ENCODE measurements at regions not wholly inside any gene's neighbourhood (a gene's known extent, or its start where the extent isn't known, plus 50 kb on each side); places are given as distances from the start of the nearest gene placed in this dataset.
A peak's percentile ranks its signal among the peaks of the same experiment; 100 is the strongest.
"Not testable (repeated sequence)": the region's sequence is repeated elsewhere in the genome, so short reads cannot be mapped to it uniquely, and the experiment has no call there.

DNA sequence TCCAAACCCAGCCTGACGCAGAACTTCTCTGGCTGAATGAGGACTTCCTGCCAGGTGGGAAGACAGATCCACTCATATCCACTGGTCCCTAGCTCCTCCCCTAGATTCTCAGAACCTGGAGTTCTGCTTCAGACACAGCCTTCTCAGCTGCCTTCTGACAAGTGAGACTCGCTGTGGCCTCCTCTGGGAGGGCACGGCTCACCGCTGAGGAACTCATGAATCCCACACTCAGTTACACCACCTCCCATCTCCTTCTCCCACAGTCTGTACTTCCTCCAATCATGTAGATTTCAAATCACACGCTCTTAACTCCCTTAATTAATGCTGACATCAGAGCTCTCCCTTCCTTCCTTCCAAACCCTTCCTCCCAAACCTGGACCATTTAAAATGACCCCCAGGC lies 86.4 kb upstream of the TMEM45B start:
- no peak for DNase-seq (ENCODE audit: low read depth in 2 of 2)

DNA sequence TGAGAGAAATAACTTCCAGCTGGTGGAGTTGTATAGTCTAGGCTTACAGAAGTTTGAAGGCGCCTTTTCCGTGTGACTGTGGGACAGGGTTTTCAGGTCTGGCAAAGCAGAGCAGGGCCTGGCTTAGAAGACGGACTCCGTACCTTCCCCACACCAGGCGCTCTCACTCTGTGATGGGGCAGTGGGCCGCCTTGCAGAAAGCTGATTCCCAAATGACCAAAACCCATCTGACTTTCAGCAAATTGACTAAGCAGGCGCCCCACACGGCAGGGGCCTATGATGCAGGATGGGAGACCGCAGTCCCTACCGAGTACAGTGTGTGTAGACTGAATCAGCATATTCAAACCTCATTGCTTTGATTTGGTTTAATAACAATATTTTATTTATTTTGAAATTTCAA lies 85.8 kb upstream of the TMEM45B start:
- no peak for DNase-seq (ENCODE audit: low read depth in 2 of 2)

DNA sequence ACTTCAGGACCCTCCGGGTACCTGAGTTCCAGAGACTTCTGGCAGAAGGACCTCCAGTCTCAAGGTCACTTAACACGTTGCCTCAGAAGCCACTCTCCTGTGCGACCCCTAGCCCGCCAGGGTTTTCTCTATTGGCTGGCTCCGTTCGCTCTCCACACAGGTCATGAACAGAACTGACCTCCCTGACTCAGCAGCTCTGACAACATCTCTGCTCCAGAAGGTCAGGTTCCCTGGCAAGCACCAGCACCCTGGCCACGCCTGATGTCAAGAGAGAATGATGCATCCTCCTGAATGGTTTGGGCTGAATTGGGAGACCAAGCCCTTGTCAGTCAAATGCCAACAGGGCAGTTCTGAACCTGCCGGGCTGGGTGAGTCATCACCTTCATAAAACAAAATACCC lies 84.3 kb upstream of the TMEM45B start:
- no peak for DNase-seq (ENCODE audit: low read depth in 2 of 2)

DNA sequence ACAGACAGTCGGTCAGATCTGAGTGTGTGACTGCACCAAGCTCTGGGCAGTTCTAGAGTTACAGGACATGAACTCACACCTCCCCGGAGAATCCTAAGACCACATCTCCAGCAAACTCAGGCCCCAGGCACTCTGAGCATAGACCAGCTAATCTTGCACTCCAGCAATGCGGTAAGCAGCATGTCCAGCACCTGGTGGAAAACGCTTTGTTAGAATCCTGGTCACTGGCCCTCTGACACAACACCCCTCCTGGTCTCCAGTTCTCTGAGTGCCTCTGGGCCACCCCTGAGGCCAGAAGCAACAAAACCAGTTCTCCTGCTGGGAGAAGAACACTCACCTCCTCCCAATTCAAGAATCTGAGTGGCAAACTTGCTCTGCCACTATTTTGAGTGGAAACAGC lies 82.7 kb upstream of the TMEM45B start:
- no peak for DNase-seq (ENCODE audit: low read depth in 2 of 2)

DNA sequence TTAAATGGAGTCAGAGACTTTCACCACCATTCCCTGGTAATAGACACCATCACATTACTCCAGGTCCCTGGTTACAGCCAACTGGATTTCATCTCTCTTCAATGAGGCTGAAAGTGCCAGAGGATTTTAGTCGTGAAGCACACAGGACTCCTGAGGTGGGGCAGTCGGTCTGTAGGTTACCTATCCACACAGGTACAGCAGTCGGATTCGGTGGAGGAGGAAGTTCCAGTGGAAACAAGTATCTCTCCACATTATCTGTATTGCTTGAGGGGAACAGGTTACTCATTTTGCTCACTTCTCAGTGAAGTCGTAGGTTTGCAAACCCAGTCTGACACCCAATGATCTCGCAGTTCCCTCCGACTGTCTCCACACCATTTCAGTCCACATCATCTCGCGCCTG lies 82.3 kb upstream of the TMEM45B start:
- DNase-seq (ENCODE audit: low read depth in 2 of 2) = no peak

DNA sequence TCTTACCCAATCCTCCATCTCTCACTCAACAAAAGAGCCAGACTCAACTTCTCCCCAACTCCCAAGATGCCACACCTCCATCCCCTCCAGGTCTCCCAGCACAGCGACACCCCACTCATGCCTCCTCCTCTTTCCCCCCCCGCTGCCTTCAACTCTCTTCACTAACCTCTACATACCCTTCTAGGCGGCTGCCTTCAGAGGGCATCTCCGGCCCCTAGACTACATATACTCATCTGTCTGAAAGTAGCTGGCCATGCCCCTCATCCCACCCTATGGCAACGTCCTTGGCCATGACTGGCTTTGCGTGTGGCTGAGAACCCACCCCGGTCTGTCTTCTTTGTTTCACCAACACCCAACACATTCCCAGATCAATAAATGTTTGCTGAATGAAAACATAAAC lies 81.7 kb upstream of the TMEM45B start:
- DNase-seq (ENCODE audit: low read depth in 2 of 2) = no peak

DNA sequence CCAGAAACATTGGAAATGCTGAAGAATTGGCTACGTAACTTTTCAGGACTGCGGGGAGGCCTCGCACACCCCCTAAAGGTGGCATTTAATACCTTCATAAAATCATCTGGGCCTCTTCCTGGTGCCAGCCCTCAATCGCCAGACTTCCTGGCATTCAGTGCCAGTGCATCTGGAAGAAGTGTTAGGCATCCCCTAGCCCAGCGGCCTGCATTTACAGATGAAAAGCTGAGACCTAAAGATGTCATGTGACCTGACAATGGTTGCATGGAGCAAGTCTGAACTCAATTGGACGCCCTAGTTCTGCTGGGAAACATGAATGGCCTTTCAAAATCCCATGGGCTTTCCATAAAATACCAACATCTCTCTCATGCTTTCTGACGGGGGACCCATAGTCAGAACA lies 81.0 kb upstream of the TMEM45B start:
- no peak for DNase-seq (ENCODE audit: low read depth in 2 of 2)

DNA sequence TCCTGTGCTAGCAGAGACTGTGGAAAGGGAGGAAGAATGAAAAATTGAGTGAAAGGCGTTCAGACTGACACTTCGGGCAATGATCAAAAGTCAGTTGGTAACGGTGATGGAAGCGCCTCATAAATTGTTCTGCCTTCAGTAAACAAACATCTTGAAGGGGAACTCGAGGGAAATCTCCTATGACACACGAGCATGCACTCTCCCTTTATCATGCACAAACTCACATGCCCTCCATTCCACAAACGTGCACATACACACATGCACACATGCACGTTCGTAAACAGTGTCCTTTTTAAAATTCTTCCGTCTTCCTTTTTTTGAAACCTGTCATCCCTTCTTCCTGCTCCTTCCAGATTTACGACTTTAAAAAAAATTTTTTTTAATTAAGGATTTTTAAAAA lies 77.8 kb upstream of the TMEM45B start:
- no peak for DNase-seq (ENCODE audit: low read depth in 2 of 2)

DNA sequence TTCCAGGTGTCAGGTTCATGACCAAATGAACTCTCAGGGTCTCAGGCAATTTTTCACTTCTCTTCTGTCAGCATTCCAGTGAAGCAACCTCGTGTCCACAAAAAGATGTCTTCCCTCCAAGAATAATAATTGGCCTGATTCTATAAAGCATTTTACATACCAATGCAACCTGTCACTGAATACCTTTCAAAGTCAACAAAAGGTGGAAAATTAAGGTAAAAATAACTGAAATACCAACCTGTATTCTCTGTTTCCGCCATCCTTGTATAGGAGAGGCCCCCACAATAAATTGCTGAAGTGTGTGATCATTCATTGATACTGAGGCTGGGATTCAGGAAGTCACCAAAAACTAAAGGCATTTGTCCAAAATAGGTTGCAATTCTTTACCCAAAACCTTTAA lies 77.4 kb upstream of the TMEM45B start:
- no peak for DNase-seq (ENCODE audit: low read depth in 2 of 2)

DNA sequence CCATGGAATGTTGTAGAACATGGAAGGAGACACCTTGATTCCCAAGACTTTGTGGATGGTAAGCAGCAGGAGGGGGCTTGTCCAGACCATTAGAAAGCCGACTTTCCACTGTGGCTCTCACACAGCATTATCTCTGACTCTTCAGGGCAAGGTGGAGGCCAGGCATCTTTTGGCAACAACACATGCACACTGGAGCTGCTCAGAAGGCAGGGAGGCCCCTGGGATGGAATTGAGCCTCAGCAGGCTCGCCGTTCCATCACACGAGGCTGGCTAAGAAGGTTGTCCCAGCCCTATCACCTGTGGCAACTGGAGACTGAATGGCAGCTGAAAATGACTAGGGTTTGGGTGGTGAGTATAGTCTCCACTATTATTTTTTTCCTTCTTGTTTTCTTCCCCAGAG lies 76.3 kb upstream of the TMEM45B start:
- no peak for DNase-seq (ENCODE audit: low read depth in 2 of 2)

DNA sequence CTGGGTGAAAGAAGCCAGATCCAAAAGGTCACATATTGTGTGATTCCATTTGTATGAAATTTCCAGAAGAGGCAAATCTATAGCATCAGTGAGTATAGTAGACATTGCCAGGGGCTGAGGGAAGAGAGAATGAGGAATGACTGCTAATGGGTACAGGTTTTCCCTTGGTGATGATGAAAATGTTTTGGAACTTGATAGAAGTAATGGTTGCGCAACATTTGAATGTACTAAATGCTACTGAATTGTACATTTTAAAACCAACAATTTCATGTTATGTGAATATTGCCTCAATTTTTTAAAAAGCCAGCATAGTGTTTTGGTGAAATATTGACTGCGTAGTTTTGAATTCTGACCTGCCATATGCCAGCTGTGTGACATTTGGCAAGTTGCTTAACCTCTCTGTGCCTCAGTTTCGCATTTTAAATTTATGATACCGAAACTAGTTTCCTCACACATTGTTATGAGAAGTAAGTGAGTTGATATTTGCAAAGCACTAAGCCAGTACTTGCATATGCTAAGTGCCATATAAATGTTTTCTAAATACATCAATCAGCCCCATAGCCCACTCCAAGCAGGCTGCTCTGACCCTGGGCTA lies 75.4 kb upstream of the TMEM45B start:
- DNase-seq (ENCODE audit: low read depth in 2 of 2) = no peak

DNA sequence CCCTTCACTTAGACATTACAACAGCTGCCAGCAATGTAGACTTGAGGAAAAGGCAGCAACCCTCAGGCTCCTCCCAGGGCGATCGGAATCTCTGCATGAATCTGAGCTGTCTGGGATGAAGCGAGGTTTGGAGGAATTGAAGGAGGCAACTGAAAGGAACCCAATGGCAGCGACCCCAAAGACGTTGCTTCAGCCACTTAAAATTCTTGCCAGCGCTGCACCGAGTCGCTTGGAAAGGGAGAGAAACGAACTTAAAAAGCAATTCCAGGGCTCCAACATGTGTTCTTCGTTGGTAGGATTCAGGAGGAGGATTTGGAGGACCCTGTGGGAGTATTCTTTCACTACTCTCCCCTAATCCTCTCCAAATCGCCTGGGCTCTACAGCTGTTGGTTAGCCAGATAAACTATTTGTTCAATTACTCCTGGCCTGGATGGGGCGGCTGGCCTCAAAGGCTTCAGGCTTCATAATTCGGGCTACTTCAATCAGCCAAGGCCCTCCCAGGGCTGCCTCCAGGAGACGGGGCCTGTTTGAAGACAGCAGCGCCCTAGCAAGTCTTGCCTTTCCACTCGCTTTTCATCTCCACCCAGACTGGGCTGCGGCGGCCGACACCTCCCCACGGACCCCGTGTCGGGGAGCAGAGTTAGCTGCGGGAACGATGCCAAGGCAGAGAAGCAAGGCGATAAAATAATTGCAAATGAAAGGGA lies 72.4 kb upstream of the TMEM45B start:
- DNase-seq (ENCODE audit: low read depth in 2 of 2) = no peak

DNA sequence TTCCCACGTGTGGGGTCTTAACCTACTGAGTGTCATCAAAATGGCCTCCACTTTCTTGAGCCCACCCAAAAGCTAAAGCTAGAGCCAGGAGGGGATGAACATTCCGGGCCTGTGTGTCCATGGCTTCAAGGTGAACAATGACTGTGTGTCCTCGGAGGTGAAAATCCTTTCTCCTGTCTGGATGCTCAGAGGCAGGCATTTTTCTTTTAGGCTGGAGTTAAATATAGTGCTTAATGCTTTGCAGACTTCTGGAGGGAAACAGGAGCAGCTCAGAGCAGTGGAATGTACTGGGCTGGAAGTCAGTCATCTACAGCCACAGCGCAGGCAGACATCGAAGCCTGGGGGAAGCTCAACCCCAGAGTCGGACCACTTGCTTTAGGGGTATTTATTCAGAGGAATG lies 68.6 kb upstream of the TMEM45B start:
- no peak for DNase-seq (ENCODE audit: low read depth in 2 of 2)

DNA sequence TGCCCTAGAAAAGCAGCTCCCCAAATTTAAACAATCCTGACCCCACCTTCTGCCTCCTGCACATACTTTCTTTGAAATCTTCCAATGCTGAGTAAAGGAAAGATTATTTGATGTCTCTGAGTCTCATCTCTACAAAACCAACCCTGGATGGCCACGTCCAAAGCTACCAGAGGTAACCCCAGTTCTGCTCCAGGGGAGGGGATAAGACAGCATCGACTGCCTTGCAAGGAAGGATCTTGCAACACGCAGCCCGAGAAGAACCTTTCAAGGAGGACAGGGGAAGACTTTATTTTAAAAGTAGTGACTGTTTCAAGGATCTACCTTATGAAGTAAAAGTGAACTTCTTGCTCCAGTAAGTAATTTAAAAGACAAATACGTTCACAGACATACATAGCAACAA lies 66.5 kb upstream of the TMEM45B start:
- DNase-seq (ENCODE audit: low read depth in 2 of 2) = no peak

DNA sequence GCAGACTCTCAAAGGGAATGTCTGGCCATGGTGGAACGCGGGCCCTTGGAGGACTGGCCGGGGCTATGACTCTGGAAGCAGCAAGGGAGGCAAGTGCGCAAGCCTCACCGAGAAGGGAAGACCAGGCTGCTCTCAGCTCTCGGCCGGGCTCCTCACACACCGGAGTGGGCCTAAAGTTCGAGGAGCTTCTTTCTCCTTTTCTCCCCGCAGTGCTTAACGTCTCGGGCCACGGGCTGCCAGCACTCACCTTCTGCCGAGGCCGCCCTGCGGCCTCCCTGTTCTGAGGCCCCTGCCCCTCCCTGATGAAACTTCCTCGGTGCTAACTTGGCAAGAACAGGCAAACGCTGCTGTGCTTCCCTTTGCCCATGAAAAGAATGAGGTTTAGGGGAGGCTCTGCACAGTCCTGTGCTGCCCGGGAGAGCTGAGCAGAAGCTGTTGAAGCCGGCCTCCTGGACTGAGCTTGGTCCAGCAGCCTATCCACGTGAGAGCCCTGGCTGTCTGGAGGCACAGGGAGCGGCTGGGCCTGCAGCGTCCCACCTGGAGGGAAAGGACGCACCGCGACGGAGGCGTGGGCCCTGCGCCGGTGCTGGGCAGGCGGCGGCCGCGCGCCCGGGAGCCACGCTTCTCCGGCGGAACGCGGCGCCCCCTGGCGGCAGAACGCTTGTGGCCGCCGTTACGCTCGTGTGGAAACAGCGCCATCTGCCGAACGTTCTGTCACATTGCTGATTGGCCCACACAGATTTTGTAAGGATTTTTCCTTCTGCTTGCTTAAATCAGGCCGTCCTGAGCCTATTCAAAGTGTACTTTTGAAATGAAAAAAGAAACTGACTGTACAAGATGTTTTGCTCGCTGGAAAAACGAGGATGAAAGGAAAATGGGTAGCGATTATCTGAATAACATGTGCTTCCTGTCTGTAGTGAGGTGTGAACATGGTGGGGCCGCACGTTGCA lies 65.0 kb upstream of the TMEM45B start:
- DNase-seq (ENCODE audit: low read depth in 2 of 2) = peak; percentile 36 to 61

DNA sequence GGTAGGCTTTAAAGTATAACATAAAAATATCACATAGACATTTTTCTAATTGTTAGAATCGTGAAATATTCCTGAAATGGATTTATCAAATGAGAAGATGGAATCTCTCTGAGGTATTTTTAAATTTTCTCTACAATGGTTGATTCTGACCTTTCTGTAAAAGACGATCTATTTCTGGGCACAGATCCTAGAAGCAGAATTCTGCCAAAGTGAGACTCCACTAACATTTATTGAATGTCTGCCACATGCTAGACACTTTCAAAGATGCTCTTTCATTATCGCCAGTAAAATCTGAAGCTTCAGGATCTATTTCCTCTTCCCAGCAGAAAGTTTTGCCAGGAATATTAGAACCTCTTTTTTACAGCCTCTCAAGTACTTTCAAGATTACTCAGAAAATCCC lies 64.1 kb upstream of the TMEM45B start:
- DNase-seq (ENCODE audit: low read depth in 2 of 2) = no peak

DNA sequence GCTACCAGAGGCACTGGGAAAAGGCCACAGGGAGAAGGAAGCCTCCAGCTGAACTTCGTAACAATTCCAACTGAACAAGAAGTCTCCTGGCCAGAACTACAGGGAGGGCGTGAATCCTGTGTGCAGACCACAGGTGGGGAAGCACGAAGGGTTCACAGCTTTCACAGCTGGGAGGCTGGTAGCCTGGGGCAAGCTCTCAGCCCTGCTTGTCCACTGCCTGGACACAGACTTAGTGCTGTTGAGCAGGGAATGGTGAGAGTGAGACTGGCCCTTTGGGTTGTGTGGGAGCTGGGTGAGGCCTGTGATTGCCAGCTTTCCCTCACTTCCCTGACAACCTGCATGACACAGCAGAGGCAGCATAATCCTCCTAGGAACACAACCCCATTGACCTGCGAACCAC lies 52.1 kb upstream of the TMEM45B start:
- DNase-seq (ENCODE audit: low read depth in 2 of 2) = not testable (repeated sequence)

DNA sequence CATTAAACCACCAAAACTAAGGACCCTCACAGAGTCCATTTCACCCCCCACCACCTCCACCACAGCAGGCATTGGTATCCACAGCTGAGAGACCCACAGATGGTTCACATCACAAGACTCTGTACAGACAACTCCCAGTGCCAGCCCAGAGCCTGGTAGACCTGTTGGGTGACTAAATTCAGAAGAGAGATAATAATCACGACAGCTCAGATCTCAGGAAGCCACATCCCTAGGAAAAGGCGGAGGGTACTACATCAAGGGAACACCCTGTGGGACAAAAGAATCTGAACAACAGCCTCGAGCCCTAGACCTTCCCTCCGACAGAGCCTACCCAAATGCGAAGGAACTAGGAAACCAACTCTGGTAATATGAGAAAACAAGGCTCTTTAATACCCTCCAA lies 51.4 kb upstream of the TMEM45B start:
- DNase-seq (ENCODE audit: low read depth in 2 of 2) = not testable (repeated sequence)
